Neural cell (in vitro differentiated cells): ENCODE measurements at regions not wholly inside any gene's neighbourhood (a gene's known extent, or its start where the extent isn't known, plus 50 kb on each side); places are given as distances from the start of the nearest gene placed in this dataset.

Source experiments
- EP300 ChIP-seq: fragments of 450-650 bp; conservative IDR thresholded peaks from 2 replicates; pipeline ENCODE4 v1.6.1; 2014; ENCODE audit warnings: antibody characterized with exemption, mild to moderate bottlenecking, moderate library complexity; ENCODE audit not compliant: poor library complexity, severe bottlenecking
- EZH2 ChIP-seq: fragments of 200-600, 300-800 bp; shearing (Covaris generic), sonication (generic); IDR thresholded peaks from 2 replicates; pipeline ENCODE4 v1.6.1; 2014; ENCODE audit warnings: antibody characterized with exemption, low read length, borderline replicate concordance, mild to moderate bottlenecking; ENCODE audit not compliant: insufficient read depth, poor library complexity, severe bottlenecking
- POLR2AphosphoS5 ChIP-seq: IDR thresholded peaks from 2 replicates; pipeline ENCODE4 v1.6.1; 2012
- RAD21 ChIP-seq: fragments of 450-650 bp; conservative IDR thresholded peaks from 2 replicates; pipeline ENCODE4 v1.6.1; 2014; ENCODE audit warnings: antibody characterized with exemption, mild to moderate bottlenecking, moderate library complexity
- SMC3 ChIP-seq: fragments of 450-650 bp; conservative IDR thresholded peaks from 2 replicates; pipeline ENCODE4 v1.6.1; 2014; ENCODE audit warnings: antibody characterized with exemption, mild to moderate bottlenecking, moderate library complexity; ENCODE audit not compliant: poor library complexity
- TAF1 ChIP-seq: IDR thresholded peaks from 2 replicates; pipeline ENCODE4 v1.6.1; 2012; ENCODE audit warnings: low read depth
- TF ChIP-seq, protein P1 (sequence below): fragments of 450-650 bp; IDR thresholded peaks from 2 replicates; pipeline ENCODE4 v1.5.1; 2014; ENCODE audit warnings: antibody characterized with exemption, mild to moderate bottlenecking, moderate library complexity; ENCODE audit not compliant: poor library complexity, severe bottlenecking
- TF ChIP-seq, protein P2 (sequence below): IDR thresholded peaks from 2 replicates; pipeline ENCODE4 v1.6.1; 2012; ENCODE audit warnings: borderline replicate concordance

DNA sequence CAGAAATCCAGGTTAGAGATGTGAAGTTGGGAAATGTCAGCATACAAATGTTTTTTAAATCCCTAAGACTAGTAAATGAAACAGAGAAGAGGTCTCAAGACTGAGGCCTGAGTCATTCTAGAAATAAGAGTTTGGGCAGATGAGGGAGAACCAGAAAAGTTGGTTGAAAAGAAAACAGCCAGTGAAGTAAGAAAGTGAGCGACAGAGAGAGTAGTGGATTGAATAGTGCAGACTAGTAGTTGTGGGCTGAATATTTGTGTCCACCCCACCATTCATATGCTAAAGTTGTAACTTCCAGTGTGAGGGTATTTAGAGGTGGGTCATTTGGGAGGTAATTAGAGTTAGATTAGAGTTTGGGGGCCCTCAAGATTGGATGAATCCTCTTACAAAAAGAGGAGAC lies 889.2 kb downstream of the TTLL7 start:
- TF ChIP-seq EP300 (no peak), POLR2AphosphoS5 (no peak), RAD21 (no peak), SMC3 (no peak), EZH2 (no peak), TAF1 (no peak)
- TF ChIP-seq, protein P1, sequence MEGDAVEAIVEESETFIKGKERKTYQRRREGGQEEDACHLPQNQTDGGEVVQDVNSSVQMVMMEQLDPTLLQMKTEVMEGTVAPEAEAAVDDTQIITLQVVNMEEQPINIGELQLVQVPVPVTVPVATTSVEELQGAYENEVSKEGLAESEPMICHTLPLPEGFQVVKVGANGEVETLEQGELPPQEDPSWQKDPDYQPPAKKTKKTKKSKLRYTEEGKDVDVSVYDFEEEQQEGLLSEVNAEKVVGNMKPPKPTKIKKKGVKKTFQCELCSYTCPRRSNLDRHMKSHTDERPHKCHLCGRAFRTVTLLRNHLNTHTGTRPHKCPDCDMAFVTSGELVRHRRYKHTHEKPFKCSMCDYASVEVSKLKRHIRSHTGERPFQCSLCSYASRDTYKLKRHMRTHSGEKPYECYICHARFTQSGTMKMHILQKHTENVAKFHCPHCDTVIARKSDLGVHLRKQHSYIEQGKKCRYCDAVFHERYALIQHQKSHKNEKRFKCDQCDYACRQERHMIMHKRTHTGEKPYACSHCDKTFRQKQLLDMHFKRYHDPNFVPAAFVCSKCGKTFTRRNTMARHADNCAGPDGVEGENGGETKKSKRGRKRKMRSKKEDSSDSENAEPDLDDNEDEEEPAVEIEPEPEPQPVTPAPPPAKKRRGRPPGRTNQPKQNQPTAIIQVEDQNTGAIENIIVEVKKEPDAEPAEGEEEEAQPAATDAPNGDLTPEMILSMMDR: no peak
- TF ChIP-seq, protein P2, sequence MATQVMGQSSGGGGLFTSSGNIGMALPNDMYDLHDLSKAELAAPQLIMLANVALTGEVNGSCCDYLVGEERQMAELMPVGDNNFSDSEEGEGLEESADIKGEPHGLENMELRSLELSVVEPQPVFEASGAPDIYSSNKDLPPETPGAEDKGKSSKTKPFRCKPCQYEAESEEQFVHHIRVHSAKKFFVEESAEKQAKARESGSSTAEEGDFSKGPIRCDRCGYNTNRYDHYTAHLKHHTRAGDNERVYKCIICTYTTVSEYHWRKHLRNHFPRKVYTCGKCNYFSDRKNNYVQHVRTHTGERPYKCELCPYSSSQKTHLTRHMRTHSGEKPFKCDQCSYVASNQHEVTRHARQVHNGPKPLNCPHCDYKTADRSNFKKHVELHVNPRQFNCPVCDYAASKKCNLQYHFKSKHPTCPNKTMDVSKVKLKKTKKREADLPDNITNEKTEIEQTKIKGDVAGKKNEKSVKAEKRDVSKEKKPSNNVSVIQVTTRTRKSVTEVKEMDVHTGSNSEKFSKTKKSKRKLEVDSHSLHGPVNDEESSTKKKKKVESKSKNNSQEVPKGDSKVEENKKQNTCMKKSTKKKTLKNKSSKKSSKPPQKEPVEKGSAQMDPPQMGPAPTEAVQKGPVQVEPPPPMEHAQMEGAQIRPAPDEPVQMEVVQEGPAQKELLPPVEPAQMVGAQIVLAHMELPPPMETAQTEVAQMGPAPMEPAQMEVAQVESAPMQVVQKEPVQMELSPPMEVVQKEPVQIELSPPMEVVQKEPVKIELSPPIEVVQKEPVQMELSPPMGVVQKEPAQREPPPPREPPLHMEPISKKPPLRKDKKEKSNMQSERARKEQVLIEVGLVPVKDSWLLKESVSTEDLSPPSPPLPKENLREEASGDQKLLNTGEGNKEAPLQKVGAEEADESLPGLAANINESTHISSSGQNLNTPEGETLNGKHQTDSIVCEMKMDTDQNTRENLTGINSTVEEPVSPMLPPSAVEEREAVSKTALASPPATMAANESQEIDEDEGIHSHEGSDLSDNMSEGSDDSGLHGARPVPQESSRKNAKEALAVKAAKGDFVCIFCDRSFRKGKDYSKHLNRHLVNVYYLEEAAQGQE: no peak
